NCI-H82 treated with DMSO at 0.1 percent for 48 hours (cell line): ENCODE measurements at regions not wholly inside any gene's neighbourhood (a gene's known extent, or its start where the extent isn't known, plus 50 kb on each side); places are given as distances from the start of the nearest gene placed in this dataset.
A peak's percentile ranks its signal among the peaks of the same experiment; 100 is the strongest.
"Not testable (repeated sequence)": the region's sequence is repeated elsewhere in the genome, so short reads cannot be mapped to it uniquely, and the experiment has no call there.

ENCODE experiments used
- DNase-seq: peaks from one replicate; lab custom pipeline; 2025; ENCODE audit not compliant: unreplicated experiment; lab: John Stamatoyannopoulos, UW

DNA sequence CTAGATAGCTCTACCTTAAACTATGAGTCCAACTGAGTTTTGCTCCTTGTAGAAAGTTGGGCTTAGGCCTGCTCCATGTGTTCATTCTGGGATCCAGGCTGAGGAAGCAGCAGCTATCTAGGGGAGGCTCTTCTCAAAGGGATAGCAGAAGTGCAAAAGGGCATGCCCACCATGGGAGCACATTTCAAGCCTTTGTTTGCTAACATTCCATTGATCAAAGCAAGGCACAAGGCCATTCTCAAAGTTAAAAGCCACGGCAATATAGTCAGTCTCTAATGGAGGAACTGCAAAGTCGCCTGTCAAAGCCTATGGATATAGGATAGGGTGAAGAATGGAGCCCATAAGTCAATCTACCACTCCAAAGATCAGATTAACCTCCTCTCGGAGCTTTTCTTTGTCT lies 488.1 kb upstream of the ARX start:
- DNase-seq = no peak

DNA sequence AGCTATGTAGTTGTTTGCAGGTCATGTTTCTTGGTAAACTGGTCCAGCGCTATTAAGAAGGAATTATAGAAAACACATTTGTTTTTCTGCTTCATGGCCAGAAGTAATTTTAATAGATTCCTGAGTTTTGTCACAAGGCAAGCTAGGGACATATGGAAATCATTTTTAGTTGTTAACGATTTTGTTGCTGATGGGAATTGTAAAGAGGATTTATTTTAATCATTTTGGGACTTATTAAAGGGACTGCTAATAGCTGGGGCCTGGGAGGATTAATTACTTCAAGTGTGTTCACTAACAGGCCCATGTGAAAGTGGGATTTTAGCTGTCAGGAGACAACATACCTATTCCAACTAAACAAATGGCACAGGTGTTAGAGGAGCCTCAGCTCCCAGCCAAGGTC lies 492.0 kb upstream of the ARX start:
- no peak for DNase-seq

DNA sequence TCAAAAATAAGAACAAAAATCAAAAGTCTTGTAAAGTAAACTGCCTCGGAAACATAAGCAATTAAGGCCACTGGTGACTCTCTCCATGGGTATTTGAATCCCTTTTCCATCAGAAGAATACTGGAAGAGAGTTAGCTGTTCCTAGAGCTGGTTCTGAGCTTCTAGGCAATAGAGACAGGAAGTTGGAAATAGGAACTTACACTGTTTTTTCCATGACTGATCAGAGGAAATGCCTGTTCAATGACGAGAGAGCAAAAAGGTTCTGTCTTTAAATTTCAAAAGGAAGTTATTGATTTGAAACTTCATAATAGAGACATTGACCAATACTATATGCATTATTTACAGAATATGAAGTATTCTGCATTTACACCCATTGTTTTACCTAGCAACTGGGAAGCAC lies 503.5 kb upstream of the ARX start:
- no peak for DNase-seq

DNA sequence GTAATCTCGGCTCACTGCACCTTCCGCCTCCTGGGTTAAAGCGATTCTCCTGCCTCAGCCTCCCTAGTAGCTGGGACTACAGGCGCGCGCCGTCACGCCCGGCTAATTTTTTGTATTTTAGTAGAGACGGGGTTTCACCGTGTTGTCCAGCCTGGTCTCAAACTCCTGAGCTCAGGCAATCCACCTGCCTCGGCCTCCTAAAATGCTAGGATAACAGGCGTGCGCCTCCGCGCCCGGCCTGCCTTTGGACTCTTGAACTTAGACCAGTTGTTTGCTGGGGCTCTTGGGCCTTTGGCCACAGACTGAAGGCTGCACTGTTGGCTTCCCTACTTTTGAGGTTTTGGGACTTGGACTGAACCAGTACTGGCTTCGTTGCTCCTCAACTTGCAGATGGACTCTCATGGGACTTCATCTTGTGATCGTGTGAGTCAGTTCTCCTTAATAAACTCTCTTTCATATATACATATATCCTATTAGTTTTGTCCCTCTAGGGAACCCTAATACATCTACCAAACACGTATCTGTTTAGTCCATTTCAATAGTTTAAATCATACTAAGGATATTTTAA lies 506.8 kb upstream of the ARX start:
- DNase-seq = not testable (repeated sequence)

DNA sequence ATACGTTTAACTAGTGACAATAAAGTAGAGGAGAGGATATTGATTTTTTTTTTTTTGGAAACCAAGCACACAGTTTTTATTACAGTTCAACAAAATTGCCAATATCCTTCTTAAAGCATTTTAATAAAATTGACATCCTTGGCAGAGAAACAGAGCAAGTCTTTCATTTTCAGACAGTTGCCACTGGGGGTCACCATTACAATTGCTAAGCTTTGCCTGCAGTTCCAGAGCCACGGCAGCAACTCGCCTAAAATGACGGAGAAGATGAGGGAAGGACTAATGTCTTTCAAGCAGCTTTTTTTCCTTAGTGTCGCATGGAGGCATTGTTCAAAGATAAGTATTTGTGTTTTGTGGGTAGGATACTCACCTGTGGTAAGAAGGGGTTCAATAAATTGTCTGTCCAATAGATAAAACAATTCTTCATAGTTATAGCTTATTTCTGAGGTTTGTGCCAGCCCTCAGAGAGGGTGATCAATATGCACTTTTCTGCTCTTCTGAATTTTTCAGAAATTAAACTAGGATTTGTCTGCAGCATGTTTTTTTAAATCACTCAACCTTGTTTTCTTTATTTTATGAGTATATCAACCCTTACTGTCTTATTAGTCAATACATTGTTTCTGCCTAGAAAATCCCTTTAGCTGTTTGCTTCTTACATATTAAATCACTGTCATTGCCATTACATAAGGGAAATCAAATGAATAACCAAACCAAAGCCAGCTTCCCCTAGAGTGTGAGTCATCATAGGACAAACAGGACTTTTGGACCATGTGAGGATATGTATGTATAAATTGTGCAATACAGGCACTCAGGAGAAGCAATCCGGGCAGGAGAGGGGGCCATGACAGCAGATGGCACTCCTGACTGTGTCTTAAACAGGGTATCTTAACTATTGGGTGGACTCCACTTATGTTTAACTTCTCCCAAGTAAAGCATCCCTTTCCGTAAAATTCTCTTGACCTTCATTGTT lies 508.1 kb upstream of the ARX start:
- peak; percentile 5 for DNase-seq

DNA sequence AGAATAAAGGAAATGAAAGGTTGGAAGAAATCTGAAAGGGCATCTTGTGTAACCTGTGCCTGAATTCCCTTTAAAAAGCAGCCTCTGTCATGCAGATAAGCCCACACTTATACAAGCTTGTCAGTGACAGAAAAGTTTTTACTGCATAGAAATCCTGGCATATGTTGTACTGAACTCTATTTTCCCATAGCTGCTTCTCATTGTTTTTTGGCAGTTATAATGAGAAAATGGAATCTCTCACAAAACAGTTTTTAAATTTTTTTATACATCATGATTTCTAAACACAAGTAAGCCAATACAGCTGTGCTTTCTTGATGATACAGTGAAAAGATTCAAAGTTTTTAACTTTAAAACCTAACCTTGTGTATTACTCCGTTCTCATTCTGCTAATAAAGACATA lies 511.4 kb upstream of the ARX start:
- DNase-seq = no peak

DNA sequence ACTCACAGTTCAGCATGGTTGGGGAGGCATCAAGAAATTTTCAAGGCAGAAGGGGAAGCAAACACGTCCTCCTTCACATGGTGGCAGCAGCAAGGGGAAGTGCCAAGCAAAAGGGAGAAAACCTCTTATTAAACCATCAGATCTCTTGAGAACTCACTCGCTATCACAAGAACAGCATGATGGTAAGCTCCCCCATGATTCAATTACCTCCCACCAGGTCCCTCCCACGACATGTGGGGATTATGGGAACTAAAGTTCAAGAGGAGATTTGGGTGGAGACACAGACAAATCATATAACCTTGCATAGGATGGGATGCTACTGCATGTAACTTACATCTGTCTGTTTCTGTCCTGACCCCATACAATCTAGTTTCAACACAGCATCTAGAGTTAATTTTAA lies 511.8 kb upstream of the ARX start:
- DNase-seq = no peak

DNA sequence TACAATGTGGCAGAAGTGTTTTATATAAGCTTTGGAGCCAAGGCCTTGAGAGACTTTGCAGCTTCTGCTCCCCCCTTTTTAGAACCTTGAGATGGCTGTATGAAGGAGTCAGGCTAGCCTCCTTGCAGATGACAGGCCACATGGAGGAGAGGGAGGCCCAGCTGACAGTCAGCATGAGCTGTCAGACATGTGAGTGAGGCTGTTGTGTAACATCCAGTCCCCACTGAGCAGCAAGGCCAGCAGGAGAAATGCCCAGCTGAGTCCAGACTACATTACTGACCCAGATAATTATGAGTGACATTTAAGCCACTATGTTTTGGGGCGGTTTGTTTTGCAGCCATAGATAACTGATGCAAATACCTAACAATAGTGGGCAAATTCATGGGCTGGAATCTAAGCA lies 515.3 kb upstream of the ARX start:
- DNase-seq = no peak

DNA sequence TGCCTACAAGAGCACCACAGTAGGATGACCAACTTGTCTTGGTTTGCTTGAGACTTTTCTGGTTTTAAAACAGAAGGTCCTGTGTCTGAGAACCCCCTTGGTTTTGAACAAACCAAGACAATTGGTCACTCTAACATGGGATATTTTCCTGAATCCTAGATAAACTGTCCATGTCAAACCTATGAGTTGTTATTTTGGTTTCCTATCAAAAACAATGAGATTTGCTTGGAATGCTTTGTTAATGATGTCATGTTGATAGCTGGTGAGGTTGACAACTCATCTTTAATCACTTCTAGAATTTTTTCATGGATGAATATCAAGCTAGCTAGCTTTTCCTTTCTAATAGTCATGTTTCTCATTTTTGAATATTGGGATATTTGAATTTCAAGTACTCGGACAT lies 518.3 kb upstream of the ARX start:
- no peak for DNase-seq

DNA sequence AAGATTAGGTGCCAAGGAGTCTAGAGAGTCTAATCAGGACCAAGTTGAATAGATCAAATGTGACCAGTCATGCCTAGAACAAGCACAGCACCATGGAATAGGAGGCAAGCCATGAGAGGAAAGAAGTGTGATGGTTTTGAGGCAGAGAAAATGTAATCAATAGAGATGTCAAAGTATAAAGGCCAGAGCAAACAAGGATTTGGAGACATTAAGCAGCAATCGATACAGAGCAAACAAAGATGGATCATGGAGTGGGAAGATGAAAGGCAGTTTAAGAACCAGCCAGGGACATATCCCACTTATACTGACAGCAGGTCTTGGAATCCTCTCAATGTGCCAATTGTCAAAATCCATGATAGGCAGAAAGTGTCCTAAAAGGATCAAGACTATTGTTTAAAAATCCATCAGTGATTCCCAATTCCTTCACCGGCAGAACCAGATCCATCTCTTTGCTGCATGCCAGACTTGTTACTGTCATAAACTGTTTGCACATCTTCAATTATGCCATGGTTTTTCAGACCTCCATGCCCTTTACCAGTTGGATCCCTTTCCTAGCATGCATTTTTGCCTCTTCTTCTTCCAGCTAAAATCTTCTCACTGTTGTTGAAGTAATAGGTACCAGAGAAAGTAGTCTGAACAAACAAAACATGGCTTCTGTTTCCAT lies 520.7 kb upstream of the ARX start:
- no peak for DNase-seq

DNA sequence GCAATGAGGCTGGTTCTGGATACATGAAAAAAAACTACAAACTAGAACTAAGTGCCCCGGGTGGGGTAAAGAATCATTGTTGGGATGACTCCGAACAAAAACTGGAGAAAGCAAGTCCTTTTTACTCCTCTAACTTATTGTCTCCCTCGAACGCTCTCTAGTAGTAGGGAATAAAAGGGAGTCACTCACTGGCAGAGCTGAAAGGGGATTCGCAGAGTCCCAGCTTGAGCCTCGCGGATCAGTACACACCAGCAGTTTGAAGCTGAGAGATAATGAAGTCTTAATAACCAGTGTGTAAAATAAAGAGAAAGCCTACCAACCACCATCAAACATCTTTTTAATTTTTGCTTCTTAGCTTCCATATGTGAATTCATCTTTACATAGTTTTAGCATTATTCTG lies 521.9 kb upstream of the ARX start:
- DNase-seq = no peak

DNA sequence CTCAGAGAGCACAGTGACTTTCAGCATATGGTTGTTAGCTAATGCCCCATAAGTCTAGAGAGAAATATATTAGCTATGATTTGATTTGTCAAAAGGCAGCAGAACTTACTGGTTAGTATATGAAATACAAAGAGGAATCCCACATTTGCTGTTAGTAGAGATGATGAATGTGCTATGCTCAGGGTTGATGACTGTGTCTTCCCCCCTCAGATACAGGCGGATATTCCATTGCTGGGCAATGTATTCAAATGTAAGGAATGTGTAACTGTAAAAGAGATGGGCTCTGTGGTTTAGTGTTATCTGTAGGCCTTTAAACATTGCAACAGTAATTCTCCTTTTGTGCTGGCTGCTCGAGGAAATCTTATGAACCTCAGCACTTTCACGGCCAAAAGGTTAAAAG lies 528.9 kb upstream of the ARX start:
- DNase-seq = no peak

DNA sequence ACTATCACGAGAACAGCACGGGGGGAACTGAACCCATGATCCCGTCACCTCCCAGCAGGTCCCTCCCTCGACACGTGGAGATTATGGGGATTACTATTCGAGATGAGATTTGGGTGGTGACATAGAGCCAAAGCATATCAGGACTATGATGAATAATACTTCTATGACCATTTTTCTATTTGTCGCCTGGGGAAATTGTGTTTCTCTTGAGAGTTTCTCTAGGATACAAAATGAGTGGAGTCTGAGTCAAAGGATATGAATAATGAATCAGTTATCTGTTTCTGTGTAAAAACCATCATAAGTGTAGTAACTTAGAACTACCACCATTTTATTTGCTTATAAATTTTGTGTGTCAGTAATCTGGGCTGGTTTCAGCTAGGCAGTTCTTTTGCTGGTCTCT lies 533.0 kb upstream of the ARX start:
- DNase-seq = no peak

DNA sequence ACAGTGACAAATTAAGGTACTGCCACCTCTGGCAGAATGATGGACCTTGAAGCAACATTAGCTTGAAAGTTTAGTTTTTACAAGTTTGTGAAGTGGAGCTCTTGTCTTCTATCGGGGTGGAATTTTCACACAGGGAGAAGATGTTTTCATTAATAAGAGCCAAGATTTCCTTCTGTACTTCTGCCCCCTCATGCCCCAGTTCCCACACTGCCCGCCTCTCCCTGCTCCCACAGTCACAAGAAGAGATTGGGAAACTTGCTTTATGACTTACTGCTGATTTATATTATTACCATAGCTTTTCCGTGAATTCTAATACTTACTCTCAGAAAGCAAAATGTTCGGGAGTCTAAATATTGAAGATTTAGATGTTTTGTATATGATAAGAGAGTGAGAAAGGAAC lies 539.8 kb upstream of the ARX start:
- no peak for DNase-seq

DNA sequence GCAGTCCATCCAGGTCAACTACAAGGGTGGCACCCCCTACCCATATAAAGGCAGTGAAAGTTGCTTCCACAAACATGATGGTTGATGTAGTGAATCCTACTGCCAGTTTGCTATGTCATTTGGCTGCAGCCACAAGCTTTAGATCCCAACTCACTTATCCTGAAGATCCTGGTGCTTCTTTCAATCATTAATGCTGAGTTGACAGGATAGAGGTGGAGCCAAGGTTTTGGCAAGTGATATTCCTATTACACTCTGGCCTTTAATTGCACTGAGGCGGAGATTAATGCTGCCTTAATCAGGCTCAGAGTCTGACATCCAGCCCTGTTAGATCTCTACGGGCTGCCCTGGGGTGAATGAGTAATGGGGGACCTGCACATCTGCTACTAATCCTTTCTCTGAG lies 542.4 kb upstream of the ARX start:
- DNase-seq = peak; percentile 78

DNA sequence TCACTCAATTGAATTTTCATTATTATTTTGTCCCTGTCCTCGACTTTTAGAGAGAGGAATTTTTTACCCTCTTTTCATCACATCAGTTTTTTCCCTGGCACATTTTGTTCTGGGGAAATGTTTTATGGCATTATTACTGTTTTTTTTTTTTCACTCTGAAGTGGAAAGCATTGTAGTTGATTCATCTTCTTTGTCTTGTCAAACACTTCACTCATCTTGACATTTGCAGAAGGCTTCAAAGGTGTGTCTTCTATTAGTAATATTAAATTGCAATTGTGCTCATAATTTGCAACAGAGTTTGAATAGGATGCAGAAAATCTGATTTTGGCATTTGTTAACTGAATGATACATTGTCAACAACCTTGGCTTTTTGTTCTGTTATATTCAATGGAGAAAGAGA lies 545.4 kb upstream of the ARX start:
- DNase-seq = no peak

DNA sequence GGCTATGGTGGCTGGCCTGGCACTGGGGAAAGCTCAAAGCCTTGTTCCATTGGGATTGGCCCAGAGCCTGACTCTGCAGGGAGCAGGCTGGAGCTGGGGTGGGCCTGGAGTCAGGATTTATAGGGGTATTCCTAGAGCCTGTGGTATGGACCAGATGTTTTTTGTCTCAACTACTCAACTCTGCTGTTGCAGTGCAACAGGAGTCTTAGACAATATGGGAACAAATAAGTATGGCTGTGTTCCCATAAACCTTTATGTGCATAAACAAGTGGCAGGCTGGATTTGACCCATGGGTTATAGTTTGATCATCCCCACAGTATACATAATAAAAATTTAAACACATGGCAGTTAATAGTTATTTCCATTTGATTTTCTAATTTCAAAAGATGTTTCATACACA lies 557.9 kb upstream of the ARX start:
- DNase-seq = no peak

DNA sequence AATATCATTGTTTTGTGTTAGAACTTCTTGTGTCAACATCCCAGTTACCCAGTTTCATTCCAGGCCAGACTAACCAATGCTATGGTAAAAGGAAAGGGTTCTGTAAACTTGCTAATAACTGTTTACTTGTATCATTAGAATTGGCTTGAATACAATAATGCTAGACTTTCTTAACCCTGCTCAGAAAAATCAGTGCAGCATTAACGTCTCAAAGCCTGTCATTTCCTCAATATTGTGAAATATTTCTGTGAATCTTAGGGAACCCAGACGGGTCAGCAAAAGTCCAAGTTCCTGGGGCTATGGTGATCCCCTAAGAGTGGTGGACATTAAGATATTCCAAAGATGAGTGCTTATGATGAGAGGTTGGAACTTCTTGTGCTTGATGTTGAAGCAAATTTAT lies 541.2 kb upstream of the MAGEB18 start:
- DNase-seq = no peak

DNA sequence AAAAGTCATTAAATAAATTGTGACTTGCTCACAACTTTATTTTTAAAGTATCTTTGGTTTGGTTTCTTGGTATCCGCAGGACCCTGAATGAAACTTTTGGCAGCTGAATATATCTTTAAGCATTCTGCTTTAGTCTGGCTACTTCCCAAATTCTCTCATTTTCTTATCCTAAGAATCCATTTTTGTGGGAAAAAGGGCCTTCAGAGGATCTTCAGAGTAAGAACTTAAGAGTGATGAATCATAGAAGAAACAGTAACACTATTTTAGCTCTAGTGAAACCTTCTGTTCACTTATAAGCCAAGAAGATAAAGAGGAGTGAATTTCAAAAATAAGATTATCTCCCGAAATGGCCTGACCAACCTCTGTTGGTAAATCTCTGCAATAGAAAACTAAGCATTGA lies 540.6 kb upstream of the MAGEB18 start:
- no peak for DNase-seq

DNA sequence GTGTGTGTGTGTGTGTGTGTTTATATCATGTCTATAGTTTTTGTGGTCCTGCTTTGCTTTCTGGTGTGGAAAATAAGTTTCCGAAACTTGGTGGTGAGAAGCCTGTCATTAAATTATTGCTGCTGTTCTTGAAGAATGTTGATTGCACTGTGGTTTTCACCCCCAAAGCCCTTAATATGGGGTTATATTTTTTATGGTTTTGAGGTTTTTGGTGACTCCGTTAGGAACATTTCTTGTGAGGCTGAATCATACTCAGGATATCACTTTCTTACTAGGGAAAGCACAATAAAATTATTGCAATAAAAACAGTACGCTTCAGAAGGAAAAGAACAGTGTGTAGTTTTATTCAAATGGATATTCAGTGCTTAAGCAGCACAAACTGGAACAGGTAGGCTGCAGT lies 539.1 kb upstream of the MAGEB18 start:
- DNase-seq = no peak

DNA sequence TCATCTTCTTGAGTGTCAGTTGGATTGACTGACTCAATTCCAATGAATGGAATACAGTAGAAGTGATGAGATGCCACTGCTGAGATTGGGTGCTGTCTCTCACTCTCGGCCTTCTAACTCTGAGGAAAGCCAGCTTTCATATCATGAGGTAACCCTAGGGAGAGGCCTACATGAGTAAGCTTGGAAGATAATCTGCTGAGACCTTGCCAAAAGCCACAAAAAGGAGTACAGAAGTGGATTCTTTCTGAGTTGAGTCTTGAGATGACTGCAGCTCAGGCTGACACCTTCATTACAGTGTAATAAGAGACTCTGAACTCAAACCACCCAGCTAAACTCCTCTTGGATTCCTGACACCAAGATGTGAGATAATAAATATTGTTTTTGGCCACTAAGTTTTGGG lies 537.4 kb upstream of the MAGEB18 start:
- DNase-seq = no peak

DNA sequence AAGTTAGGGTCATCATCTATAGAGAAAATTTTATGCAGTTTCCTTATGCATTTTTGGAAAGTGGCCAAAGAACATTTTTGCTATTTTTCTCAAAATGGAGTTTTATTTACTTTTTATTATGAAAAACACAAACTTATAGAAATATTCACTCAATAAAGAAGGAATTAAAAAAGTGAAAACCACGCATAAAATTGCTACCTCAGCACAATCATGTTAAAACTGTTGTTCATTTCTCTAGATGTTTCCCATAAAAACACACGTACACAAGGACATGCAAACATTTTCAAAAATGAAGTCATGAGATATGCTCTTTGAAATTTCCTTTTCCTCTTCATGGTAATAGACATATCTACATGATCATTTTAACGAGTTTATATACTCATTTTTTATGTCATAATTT lies 536.8 kb upstream of the MAGEB18 start:
- no peak for DNase-seq
